ENCODE measurements at regions not wholly inside any gene's neighbourhood (a gene's known extent, or its start where the extent isn't known, plus 50 kb on each side); places are given as distances from the start of the nearest gene placed in this dataset.

DNA sequence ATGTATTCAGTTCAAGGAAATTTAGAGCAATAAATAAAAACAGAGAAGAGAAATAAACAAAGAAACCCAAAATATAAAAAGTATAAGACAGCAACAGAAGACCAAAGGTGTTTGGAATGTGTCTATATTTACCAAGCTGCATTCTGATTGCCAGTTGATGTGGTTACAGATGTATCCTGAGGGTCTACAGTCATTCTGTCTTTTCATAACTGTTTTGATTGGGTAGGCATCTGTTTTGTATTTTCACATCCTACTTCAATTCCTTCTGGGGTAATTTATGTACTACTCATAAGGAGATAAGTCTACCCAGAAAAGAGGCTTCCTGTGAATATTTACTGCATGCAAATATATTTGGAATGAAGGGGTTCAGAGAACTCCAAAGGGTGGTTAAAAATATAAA is 596.8 kb upstream of the GCFC2 start:
- DNase-seq: no peak
- no peaks in the 10 kb centered on the region for H3K36me3 ChIP-seq (ENCODE audit: control insufficient read depth, insufficient read depth, low read length)

DNA sequence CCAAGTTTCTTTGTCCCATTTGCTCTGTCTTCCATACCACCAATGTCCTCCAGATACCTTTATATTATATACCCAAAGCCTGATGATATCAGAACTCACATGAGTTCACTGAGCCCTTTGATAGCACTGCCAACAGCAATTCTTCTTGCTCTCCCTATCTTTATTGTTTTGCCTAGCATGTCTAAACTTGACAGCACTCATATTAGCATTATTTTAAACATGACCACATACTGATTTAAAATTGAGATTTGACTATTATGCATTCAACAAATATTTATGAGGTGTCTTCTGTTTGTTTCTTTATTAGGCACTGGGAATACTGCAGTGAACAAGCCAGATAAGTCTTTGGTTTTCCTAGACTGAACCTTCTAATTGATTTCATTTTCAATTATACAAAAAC is 587.3 kb upstream of the GCFC2 start:
- Histone ChIP-seq H2BK5ac (ENCODE audit: low read length) (no peak overlapping the region), H2BK120ac (ENCODE audit: low read depth, low read length) (no peak overlapping the region), H3K27me3 (ENCODE audit: insufficient read depth, low read length, poor library complexity) (no peaks in the 10 kb centered on the region), H3K27ac (ENCODE audit: low read depth, low read length) (no peak overlapping the region), H3K36me3 (ENCODE audit: control insufficient read depth, insufficient read depth, low read length) (no peaks in the 10 kb centered on the region), H3K79me2 (ENCODE audit: control insufficient read depth, insufficient read depth, low read length) (no peaks in the 10 kb centered on the region), H3K9ac (ENCODE audit: low read length) (no peak overlapping the region), H2BK15ac (replicated peaks; ENCODE audit: low read depth) (peak overlapping the region; percentile 36), H2AK5ac (ENCODE audit: low read length) (no peak overlapping the region), H3K18ac (ENCODE audit: low read length) (no peak overlapping the region), H3K23ac (ENCODE audit: low read length) (no peak overlapping the region), H3K4me3 (ENCODE audit: low read length) (no peak overlapping the region), H3K56ac (ENCODE audit: low read length) (no peak overlapping the region), H3K4ac (ENCODE audit: low read depth, low read length) (no peak overlapping the region), H4K5ac (ENCODE audit: low read length) (no peak overlapping the region), H3K4me2 (ENCODE audit: low read length) (no peak overlapping the region), H3K79me1 (ENCODE audit: low read length) (no peaks in the 10 kb centered on the region), H3K4me1 (ENCODE audit: control insufficient read depth, low read depth, low read length) (no peaks in the 10 kb centered on the region), H4K8ac (ENCODE audit: low read depth, low read length) (no peak overlapping the region)
- DNase-seq: no peak

More for the DNA sequence above, 596.8 kb upstream of the GCFC2 start:
- Histone ChIP-seq H3K4ac (ENCODE audit: low read depth, low read length) (no peak overlapping the region), H2BK120ac (ENCODE audit: low read depth, low read length) (no peak overlapping the region), H3K4me1 (ENCODE audit: control insufficient read depth, low read depth, low read length) (no peaks in the 10 kb centered on the region), H3K79me1 (ENCODE audit: low read length) (no peaks in the 10 kb centered on the region), H3K23ac (ENCODE audit: low read length) (no peak overlapping the region), H4K5ac (ENCODE audit: low read length) (no peak overlapping the region), H2BK5ac (ENCODE audit: low read length) (no peak overlapping the region), H3K27me3 (ENCODE audit: insufficient read depth, low read length, poor library complexity) (no peaks in the 10 kb centered on the region), H3K27ac (ENCODE audit: low read depth, low read length) (no peak overlapping the region), H4K8ac (ENCODE audit: low read depth, low read length) (no peak overlapping the region), H2AK5ac (ENCODE audit: low read length) (no peak overlapping the region), H2BK15ac (replicated peaks; ENCODE audit: low read depth) (no peak overlapping the region), H3K9ac (ENCODE audit: low read length) (no peak overlapping the region), H3K56ac (ENCODE audit: low read length) (no peak overlapping the region), H3K18ac (ENCODE audit: low read length) (no peak overlapping the region), H3K4me2 (ENCODE audit: low read length) (no peak overlapping the region), H3K4me3 (ENCODE audit: low read length) (no peak overlapping the region), H3K79me2 (ENCODE audit: control insufficient read depth, insufficient read depth, low read length) (no peaks in the 10 kb centered on the region)

DNA sequence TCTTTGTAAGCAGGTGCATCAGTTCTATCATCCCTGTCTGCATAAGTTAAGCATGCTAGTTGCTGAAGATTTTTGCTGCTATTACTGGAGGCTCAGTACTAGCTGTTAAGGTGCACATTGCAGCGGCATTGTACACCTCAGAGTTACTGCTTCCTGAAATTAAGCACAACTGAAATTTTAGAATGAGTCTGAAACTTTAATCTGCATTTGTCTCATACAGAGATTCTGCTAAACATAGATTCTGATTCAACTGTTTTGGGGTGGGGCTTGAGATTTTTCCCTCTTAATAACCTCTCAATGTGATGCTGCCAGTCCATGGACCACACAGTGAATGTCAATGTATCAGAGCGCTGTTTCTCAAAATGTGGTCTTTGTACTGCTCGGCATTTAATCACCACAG is 585.7 kb upstream of the GCFC2 start:
- Histone ChIP-seq H3K56ac (ENCODE audit: low read length) (no peak overlapping the region), H3K4me2 (ENCODE audit: low read length) (no peak overlapping the region), H4K5ac (ENCODE audit: low read length) (no peak overlapping the region), H3K23ac (ENCODE audit: low read length) (no peak overlapping the region), H3K79me2 (ENCODE audit: control insufficient read depth, insufficient read depth, low read length) (no peaks in the 10 kb centered on the region), H3K4me1 (ENCODE audit: control insufficient read depth, low read depth, low read length) (no peaks in the 10 kb centered on the region), H3K27ac (ENCODE audit: low read depth, low read length) (no peak overlapping the region), H3K9ac (ENCODE audit: low read length) (no peak overlapping the region), H2BK120ac (ENCODE audit: low read depth, low read length) (no peak overlapping the region), H2BK15ac (replicated peaks; ENCODE audit: low read depth) (peak overlapping the region; percentile 19), H3K27me3 (ENCODE audit: insufficient read depth, low read length, poor library complexity) (no peaks in the 10 kb centered on the region), H2AK5ac (ENCODE audit: low read length) (no peak overlapping the region), H3K79me1 (ENCODE audit: low read length) (no peaks in the 10 kb centered on the region), H3K4me3 (ENCODE audit: low read length) (no peak overlapping the region), H2BK5ac (ENCODE audit: low read length) (no peak overlapping the region), H3K36me3 (ENCODE audit: control insufficient read depth, insufficient read depth, low read length) (no peaks in the 10 kb centered on the region), H4K8ac (ENCODE audit: low read depth, low read length) (no peak overlapping the region), H3K4ac (ENCODE audit: low read depth, low read length) (no peak overlapping the region), H3K18ac (ENCODE audit: low read length) (no peak overlapping the region)
- WGBS (ENCODE audit: extremely low coverage, insufficient coverage, low lambda C conversion rate): no CpG with 5 or more reads among the region's 3 CpGs
- no peak for DNase-seq

DNA sequence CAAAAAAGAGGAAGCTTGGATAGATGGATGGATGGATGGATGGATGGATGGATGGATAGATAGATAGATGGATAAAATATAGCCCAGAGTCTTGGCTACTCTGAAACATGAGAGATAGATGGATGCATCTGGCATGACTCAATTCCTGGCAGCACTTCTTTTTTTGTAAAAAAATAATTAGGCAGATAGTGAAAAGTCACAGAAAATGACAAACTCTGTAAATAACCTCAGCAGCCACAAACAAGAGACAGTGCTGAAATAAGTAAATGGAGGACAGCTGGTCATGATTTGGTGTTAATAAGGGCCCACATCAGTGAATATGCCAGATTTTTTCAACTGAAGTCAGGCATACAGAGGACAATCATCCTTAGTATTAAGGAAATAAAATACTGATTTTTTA is 585.0 kb upstream of the GCFC2 start:
- Histone ChIP-seq H3K9ac (ENCODE audit: low read length) (no peak overlapping the region), H2BK15ac (replicated peaks; ENCODE audit: low read depth) (no peak overlapping the region), H3K36me3 (ENCODE audit: control insufficient read depth, insufficient read depth, low read length) (no peaks in the 10 kb centered on the region), H3K4ac (ENCODE audit: low read depth, low read length) (no peak overlapping the region), H2BK120ac (ENCODE audit: low read depth, low read length) (no peak overlapping the region), H3K79me2 (ENCODE audit: control insufficient read depth, insufficient read depth, low read length) (no peaks in the 10 kb centered on the region), H4K5ac (ENCODE audit: low read length) (no peak overlapping the region), H3K79me1 (ENCODE audit: low read length) (no peaks in the 10 kb centered on the region), H3K4me2 (ENCODE audit: low read length) (no peak overlapping the region), H3K18ac (ENCODE audit: low read length) (no peak overlapping the region), H3K56ac (ENCODE audit: low read length) (no peak overlapping the region), H3K23ac (ENCODE audit: low read length) (no peak overlapping the region), H2BK5ac (ENCODE audit: low read length) (no peak overlapping the region), H3K4me1 (ENCODE audit: control insufficient read depth, low read depth, low read length) (no peaks in the 10 kb centered on the region), H4K8ac (ENCODE audit: low read depth, low read length) (no peak overlapping the region), H2AK5ac (ENCODE audit: low read length) (no peak overlapping the region), H3K4me3 (ENCODE audit: low read length) (no peak overlapping the region), H3K27me3 (ENCODE audit: insufficient read depth, low read length, poor library complexity) (no peaks in the 10 kb centered on the region), H3K27ac (ENCODE audit: low read depth, low read length) (no peak overlapping the region)
- no peak for DNase-seq

DNA sequence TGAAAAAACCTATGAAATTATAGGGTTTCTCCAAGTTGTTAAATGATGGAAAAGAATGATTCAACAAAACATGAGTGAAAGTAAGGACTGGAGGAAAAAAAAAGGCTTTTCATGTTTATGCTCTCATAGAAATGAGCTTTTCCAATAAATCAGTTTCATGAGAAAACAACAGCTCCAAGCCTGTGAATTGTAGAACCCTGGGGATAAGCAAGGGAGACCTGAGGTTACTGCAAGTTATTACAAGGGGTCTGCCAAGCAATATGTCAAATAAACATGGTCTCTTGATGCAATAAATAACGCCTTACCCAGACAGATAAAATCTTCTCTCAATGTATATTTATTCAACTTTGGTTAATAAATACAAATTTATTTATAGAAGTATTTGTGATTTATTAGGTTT is 577.9 kb upstream of the GCFC2 start:
- H2BK120ac ChIP-seq (ENCODE audit: low read depth, low read length): no peak overlapping the region
- WGBS (ENCODE audit: extremely low coverage, insufficient coverage, low lambda C conversion rate): no CpG with 5 or more reads among the region's 1 CpG

DNA sequence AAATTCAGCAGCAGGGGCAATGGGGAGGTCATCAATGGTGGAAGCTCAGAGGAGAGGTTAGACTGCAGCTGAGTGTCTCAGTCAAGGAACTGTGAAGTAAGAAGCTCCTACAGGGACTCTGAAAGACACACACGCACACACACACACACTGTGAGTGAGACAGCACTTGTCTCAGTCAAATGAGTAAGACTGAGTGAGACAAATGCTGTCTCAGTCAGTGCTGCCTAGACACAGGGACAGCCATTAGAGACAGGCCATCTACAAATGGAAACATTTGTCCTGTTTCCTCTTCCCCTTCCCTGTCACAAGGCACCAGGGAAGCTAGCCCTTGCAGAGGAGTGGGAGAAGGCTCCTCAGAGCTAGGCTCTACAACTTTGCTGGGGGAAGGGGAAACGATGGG is 577.4 kb upstream of the GCFC2 start:
- H3K4me1 ChIP-seq (ENCODE audit: control insufficient read depth, low read depth, low read length): no peaks in the 10 kb centered on the region
- no peak overlapping the region for H2BK120ac ChIP-seq (ENCODE audit: low read depth, low read length)
- H3K4ac ChIP-seq (ENCODE audit: low read depth, low read length): no peak overlapping the region
- H4K8ac ChIP-seq (ENCODE audit: low read depth, low read length): no peak overlapping the region
- no peak overlapping the region for H2AK5ac ChIP-seq (ENCODE audit: low read length)
- no peak overlapping the region for H4K5ac ChIP-seq (ENCODE audit: low read length)
- H2BK15ac ChIP-seq (replicated peaks; ENCODE audit: low read depth): no peak overlapping the region
- no peak overlapping the region for H3K56ac ChIP-seq (ENCODE audit: low read length)
- WGBS (ENCODE audit: extremely low coverage, insufficient coverage, low lambda C conversion rate): no CpG with 5 or more reads among the region's 2 CpGs
- no peaks in the 10 kb centered on the region for H3K36me3 ChIP-seq (ENCODE audit: control insufficient read depth, insufficient read depth, low read length)
- no peak overlapping the region for H3K4me3 ChIP-seq (ENCODE audit: low read length)
- no peaks in the 10 kb centered on the region for H3K27me3 ChIP-seq (ENCODE audit: insufficient read depth, low read length, poor library complexity)
- H3K79me1 ChIP-seq (ENCODE audit: low read length): no peaks in the 10 kb centered on the region
- no peak overlapping the region for H3K18ac ChIP-seq (ENCODE audit: low read length)
- H2BK5ac ChIP-seq (ENCODE audit: low read length): no peak overlapping the region
- H3K79me2 ChIP-seq (ENCODE audit: control insufficient read depth, insufficient read depth, low read length): no peaks in the 10 kb centered on the region
- no peak for DNase-seq
- H3K23ac ChIP-seq (ENCODE audit: low read length): no peak overlapping the region
- H3K27ac ChIP-seq (ENCODE audit: low read depth, low read length): no peak overlapping the region
- no peak overlapping the region for H3K4me2 ChIP-seq (ENCODE audit: low read length)
- H3K9ac ChIP-seq (ENCODE audit: low read length): no peak overlapping the region

More for the DNA sequence above, 577.9 kb upstream of the GCFC2 start:
- Histone ChIP-seq H3K4me1 (ENCODE audit: control insufficient read depth, low read depth, low read length) (no peaks in the 10 kb centered on the region), H4K8ac (ENCODE audit: low read depth, low read length) (no peak overlapping the region), H3K79me1 (ENCODE audit: low read length) (no peaks in the 10 kb centered on the region), H2BK15ac (replicated peaks; ENCODE audit: low read depth) (no peak overlapping the region), H2AK5ac (ENCODE audit: low read length) (no peak overlapping the region), H3K4me3 (ENCODE audit: low read length) (no peak overlapping the region), H3K4ac (ENCODE audit: low read depth, low read length) (no peak overlapping the region), H3K9ac (ENCODE audit: low read length) (no peak overlapping the region), H3K18ac (ENCODE audit: low read length) (no peak overlapping the region), H3K23ac (ENCODE audit: low read length) (no peak overlapping the region), H4K5ac (ENCODE audit: low read length) (no peak overlapping the region), H3K27ac (ENCODE audit: low read depth, low read length) (no peak overlapping the region), H3K27me3 (ENCODE audit: insufficient read depth, low read length, poor library complexity) (no peaks in the 10 kb centered on the region), H2BK5ac (ENCODE audit: low read length) (no peak overlapping the region), H3K79me2 (ENCODE audit: control insufficient read depth, insufficient read depth, low read length) (no peaks in the 10 kb centered on the region), H3K36me3 (ENCODE audit: control insufficient read depth, insufficient read depth, low read length) (no peaks in the 10 kb centered on the region), H3K56ac (ENCODE audit: low read length) (no peak overlapping the region), H3K4me2 (ENCODE audit: low read length) (no peak overlapping the region)
- no peak for DNase-seq

Measured in mesendoderm (in vitro differentiated cells).